GM21390 (cell line): ENCODE measurements at regions not wholly inside any gene's neighbourhood (a gene's known extent, or its start where the extent isn't known, plus 50 kb on each side); places are given as distances from the start of the nearest gene placed in this dataset.

Source experiments
- ATAC-seq: cut with Tn5 transposase; IDR thresholded peaks from one replicate; pipeline ENCODE4 v1.9.1; 2021; ENCODE audit not compliant: unreplicated experiment

DNA sequence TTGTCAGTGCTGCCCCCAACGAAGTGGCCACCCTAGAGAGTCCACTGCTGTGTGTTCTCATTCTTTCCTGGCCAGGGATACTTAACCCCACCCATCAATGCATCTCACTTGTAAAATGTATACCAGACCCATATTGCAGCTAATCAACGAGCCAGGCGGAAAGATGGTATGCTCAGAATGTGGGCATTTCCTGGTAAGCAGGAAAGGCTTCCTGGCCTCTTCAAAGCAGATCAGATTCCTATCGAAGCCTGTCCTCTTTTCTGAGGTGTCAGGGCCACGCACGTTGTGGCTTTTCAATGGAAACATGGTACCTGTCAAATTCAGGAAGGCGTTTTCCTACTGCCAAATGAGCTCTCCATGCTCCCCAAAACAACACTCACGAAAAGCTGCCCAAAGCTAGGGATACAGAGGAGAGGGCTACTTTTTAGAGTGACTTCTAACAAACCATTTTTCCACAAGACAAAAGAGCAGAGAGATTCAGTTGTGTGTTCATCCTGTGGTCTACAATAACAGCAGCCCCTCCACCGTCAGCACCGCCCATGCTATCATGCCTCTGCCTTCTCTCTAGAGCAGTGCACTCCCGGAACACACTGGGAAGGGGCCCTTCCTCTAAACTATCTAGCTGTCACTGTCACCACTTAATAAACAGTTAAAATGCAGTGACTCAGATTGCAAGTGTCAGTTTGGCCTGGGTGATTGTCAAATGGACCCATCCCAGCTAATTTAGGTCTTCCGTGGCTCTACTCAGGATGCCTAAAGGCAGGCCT lies 535.1 kb downstream of the RNF144A start:
- no peak for ATAC-seq

DNA sequence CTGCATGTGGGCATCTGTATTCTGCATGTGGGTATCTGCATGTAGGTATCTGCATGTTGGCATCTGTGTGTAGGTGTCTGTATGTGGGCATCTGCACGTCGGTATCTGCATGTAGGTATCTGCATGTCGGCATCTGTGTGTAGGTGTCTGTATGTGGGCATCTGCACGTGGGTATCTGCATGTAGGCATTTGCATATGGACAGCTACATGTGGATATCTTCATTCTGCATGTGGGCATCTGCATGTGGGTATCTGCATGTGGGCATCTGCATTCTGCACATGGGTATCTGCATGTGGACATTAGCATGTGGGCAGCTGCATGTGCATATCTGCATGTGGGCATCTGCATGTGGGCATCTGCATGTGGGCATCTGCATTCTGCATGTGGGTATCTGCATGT lies 537.4 kb downstream of the RNF144A start:
- ATAC-seq, result no peak

DNA sequence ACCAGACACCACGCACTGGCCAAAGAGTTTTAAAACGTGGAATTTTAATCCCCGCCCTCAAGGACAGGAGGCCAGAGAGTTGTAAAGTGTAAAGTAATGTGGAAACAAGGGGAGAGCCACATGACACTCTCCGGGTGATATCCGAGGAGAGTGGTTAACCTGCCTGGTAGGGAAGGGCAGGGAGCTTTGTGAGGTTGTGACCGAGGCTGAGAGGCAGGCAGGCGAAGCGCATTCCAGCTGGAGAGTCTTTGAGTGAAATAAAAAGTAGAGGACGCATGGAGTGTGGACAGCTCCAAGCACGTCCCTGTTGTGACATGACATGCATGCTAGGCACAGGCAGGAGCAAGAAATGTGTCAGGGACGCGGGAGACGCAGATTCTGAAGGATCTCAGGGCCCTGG lies 539.5 kb downstream of the RNF144A start:
- no peak for ATAC-seq

- ATAC-seq, result no peak
Observed at GRCh38 chr2:7458066-7458465, 540.9 kb downstream of the RNF144A start.

DNA sequence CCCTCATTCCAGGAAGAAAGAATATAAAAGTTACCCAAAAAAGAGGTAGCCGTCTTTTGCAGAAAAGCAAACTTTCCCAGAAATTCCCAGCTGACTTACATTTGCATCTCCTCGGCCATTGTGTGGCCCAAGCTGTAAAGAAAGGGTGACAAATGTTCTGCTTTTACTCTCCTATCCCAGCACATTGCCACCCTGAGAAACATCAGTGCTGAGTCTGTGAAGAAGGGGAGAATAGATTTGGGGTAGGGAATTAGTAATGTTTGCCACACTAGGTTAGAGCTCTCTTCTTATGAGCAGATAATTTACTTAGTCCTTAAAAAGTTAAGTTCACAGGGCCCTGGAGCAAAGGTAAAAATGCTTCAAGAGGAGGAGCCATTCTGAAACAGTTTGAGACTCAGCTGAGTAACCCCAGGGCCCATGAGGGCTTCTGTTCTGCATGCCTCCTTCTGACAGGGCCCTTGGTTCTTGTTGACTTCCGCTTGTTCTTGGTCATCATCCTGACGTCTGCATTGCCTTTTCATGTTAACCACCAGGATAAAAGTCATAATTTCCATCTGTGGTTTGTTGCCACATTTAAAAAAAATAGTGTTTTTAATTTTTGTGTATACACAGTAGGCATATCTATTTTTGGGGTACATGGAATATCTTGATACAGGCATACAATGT lies 550.7 kb downstream of the RNF144A start:
- no peak for ATAC-seq

GRCh38 chr2:7468448-7468828 lies 551.2 kb downstream of the RNF144A start:
- no peak for ATAC-seq

DNA sequence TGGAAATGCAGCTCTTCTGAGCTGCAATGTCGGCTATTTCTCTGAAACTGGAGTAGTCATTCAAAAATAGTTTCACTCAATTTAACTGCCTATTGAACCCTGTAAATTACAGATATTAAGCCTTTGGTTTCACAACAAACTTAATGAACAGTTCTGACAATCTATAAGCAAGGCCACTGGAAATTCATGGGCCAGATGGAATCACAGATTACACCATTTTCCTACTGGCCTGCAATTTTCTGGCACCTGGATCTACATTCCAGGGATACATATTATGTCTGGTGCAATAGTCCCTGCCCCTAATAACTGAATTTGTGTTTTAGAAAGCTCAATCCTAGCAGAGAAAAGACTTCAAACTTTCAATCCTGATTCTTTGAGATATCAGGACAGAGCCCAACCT lies 551.7 kb downstream of the RNF144A start:
- no peak for ATAC-seq

GRCh38 chr2:7471185-7471584 lies 554.0 kb downstream of the RNF144A start:
- ATAC-seq, result no peak

DNA sequence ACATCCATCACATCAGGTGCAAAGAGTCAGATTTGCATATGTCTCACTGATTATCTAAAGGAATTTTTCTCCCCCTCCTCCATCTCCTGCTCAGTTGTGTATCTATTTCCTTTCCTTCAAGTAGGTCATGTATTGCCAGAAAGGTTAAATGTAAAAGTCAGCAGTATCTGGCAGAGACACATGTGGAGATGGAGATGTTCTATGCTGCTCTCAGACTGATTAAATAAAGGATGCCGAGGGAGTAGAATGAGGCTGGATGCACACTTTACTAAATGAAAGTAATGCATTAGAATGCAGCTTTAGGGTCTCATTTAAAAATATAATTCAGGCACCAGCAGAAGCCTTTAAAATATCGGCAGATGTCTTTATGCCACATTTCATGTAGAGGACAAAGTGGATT lies 555.3 kb downstream of the RNF144A start:
- ATAC-seq, result no peak

GRCh38 chr2:7473135-7473771 lies 556.0 kb downstream of the RNF144A start:
- no peak for ATAC-seq

DNA sequence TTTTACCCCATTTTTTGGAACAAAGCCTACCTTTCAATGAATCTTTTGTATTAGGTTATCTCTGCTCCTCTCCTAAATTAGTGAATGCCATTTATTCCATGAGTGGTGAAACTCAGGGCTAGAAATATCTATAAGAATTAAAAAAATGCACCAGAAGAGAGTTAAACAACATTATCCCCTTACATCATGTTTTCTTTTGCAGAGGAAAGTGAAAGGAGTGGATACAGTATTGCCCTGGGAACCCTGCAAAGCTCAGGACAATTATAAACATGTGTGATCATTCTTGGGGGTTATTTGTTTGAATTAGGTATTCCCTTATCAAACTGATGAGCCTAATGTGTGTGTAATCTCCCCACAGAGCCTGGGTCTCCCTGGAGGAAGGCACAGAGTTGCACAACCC lies 559.2 kb downstream of the RNF144A start:
- ATAC-seq, result no peak

DNA sequence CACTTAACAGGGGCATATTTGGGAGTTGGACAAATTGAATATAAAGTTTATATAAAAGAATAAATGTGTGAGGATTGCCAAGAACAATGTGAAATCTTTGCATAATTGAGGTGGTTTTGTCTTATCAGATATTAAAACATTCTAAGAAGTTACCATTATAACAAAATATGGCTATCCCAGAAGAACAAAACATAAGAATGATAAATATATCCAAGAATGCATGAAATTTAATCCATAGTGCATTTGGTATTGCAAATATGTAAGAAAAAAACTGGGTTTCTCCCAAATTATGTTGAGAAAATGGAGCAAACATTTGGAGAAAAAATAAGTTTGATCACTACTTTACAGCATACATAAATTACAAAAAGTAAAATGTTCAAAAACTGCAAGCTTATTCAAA lies 562.4 kb downstream of the RNF144A start:
- no peak for ATAC-seq

DNA sequence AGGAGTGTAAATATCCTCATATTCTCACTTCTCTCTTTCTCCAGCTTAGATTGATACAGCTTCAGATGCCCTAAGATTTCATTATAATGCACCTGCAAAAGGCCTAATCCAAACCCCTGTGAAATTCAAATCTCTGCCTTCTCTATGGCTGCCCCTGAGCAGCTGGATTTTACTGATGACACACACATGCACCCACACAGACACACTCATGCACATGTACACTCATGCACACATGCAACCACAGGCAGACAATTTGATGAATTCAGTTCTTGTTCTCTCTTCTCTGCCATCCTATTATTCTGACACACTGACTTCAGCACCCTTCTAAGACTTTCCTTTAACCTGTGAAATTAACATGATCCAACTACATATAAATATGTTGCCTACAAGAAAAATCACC lies 563.2 kb downstream of the RNF144A start:
- ATAC-seq, result no peak

DNA sequence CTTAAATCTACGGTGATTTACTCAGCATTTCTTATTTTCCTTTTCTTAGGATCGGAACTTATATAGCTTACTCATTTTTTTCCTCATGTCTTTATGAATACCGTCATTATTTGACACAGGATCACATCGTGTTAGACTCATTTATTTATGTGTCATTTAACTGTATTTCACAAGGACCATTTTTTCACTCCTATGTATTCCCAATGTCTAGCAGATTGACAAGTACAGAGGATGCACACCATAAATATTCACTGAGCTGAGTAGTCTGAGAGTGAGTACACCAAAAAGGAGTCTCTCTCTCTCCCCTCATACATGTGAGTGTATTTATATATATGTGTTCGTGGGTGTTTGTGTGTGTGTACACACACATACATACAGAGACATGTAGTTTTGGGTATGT lies 573.5 kb downstream of the RNF144A start:
- ATAC-seq, result no peak

- ATAC-seq, result no peak
Observed at GRCh38 chr2:7492719-7493118, 575.5 kb downstream of the RNF144A start.

GRCh38 chr2:7497178-7497577 lies 580.0 kb downstream of the RNF144A start:
- ATAC-seq, result no peak

DNA sequence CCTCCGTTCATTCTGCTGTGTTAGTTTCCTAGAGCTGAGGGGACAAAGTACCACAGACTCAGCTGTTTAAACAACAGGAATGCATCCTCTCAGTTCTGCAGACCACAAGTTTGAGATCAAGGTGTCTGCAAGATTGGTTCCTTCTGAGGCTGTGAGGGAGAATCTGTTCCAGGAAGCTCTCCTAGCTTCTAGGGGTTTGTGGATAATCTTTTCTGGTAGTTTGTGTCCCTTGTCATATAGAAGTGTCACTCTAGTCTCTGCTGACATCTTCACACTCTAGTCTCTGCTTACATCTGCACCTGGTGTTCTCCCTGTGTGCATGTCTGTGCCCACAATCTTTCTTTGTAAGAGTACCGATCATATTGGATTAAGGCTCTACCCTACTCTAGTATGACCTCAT lies 581.8 kb downstream of the RNF144A start:
- no peak for ATAC-seq

DNA sequence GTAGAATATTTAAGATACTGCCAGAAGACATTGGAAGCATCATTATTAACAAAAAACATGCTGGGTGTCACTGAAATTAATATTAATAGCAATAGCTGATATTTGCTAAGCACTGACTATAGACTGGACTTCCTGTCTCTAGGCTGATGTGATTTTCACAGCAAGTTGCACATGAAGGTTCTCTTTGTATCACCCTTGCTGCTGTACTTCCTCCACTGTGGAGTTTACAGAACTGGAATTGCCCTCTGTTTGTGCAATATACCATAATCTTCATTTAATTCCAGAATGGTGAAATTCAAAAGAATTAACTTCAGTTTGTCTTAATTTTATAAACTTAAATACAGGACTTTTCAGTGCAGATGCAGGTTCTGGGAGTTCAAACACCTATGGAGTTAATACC lies 585.1 kb downstream of the RNF144A start:
- ATAC-seq, result no peak

- ATAC-seq, result no peak
Observed at GRCh38 chr2:7508296-7508943, 591.2 kb downstream of the RNF144A start.

- ATAC-seq, result no peak
Observed at GRCh38 chr2:7510353-7510752, 593.1 kb downstream of the RNF144A start.

DNA sequence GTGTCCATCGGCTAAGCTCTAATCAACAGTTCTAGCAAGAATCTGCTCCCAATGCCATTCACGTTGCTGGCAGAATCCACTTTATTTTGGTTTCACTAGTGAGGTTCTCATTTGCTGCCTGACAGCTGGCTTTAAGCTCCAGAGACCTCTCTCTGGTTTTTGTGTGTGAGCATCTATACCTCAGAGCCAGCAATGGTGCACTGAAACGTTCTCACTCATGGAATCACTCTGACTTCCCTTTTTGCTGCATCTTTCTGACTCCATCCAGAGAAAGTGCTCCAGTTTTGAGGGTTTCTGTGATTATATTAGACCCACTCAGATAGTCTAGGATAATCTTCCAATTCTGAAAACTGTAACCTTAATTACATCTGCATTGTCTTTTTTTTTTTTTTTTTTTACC lies 596.6 kb downstream of the RNF144A start:
- no peak for ATAC-seq

GRCh38 chr2:7515327-7515726 lies 598.1 kb downstream of the RNF144A start:
- no peak for ATAC-seq
